SH-SY5Y (cell line): ENCODE measurements at regions not wholly inside any gene's neighbourhood (a gene's known extent, or its start where the extent isn't known, plus 50 kb on each side); places are given as distances from the start of the nearest gene placed in this dataset.

Experiments used
- GATA2 ChIP-seq: IDR thresholded peaks from 2 replicates; pipeline ENCODE4 v1.6.1; 2011; ENCODE audit warnings: mild to moderate bottlenecking, low read depth, low read length
- GATA3 ChIP-seq: IDR thresholded peaks from 2 replicates; pipeline ENCODE4 v1.6.1; 2011; ENCODE audit warnings: low read depth, mild to moderate bottlenecking, low read length, moderate library complexity

DNA sequence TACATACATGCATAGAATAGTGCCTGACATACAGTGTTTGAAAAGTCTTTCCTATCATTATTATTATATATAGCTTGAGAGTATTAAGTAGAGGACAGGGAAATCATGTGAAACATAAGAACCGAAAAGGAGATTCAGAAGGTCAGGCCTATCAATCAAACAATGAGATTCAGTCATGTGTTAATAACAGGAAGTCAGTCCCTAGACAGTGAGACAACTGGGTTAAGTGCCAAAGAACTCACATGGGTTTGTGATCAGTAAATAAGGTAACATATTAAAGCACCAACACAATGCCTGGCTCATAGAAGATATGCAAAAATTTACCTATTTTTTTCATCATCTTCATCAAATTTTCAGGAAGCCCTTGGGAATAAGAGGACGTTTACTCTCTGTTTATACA, 174.3 kb upstream of the FAT3 start:
- no peak for TF ChIP-seq GATA2
- no peak for TF ChIP-seq GATA3
